CD14-positive monocyte (primary cell): ENCODE measurements at regions not wholly inside any gene's neighbourhood (a gene's known extent, or its start where the extent isn't known, plus 50 kb on each side); places are given as distances from the start of the nearest gene placed in this dataset.

Source experiments
- DNase-seq, 3 donors: peaks; one replicate each; pipeline ENCODE4 v3.0.0-alpha.2; 2011 to 2022
- H2AFZ ChIP-seq: 2 replicates; pipeline ENCODE4 v1.6.0; 2012; ENCODE audit warnings: mild to moderate bottlenecking, low read depth, low read length, inconsistent platforms; ENCODE audit not compliant: insufficient read depth, poor library complexity, severe bottlenecking
- H3K27ac ChIP-seq, 2 donors: 1 replicate in 1 of 2; 2 replicates in 1 of 2; pipeline ENCODE4 v1.5.1; 2012 to 2013; ENCODE audit warnings: low read length in 2 of 2, control low read depth in 1 of 2, inconsistent platforms in 1 of 2, low read depth in 1 of 2, mild to moderate bottlenecking in 1 of 2
- H3K27me3 ChIP-seq, 2 donors: one replicate each; pipeline versions ENCODE4 v1.6.0 to v1.6.1; 2011 to 2013; ENCODE audit warnings: low read length in 2 of 2; ENCODE audit not compliant: control insufficient read depth in 2 of 2, insufficient read depth in 2 of 2
- H3K36me3 ChIP-seq, 2 donors: replicated peaks in 1 of 2; 1 replicate in 1 of 2; 2 replicates in 1 of 2; pipeline versions ENCODE4 v1.5.1 to v1.6.1; 2012 to 2013; ENCODE audit warnings: low read length in 2 of 2, control low read depth in 1 of 2, inconsistent platforms in 1 of 2, mild to moderate bottlenecking in 1 of 2; ENCODE audit not compliant: insufficient read depth in 2 of 2, control insufficient read depth in 1 of 2
- H3K4me1 ChIP-seq, 2 donors: 1 replicate in 1 of 2; 2 replicates in 1 of 2; pipeline versions ENCODE4 v1.5.1 to v1.6.1; 2012 to 2013; ENCODE audit warnings: low read length in 2 of 2, control low read depth in 1 of 2, inconsistent platforms in 1 of 2, mild to moderate bottlenecking in 1 of 2, moderate library complexity in 1 of 2; ENCODE audit not compliant: insufficient read depth in 2 of 2, control insufficient read depth in 1 of 2
- H3K4me2 ChIP-seq: replicated peaks from 2 replicates; pipeline ENCODE3; 2012; ENCODE audit warnings: low read length, moderate library complexity, mild to moderate bottlenecking; ENCODE audit not compliant: poor library complexity, severe bottlenecking; ENCODE audit errors: extremely low read depth
- H3K4me3 ChIP-seq, 3 experiments: fragments of 200-600 bp in 1 of 3; sonication (generic) in 1 of 3; replicated peaks in 1 of 3; 1 replicate in 2 of 3; 2 replicates in 1 of 3; pipeline ENCODE4 v1.5.1; 2011 to 2013; ENCODE audit warnings: low read length in 3 of 3, mild to moderate bottlenecking in 3 of 3, control low read depth in 2 of 3, low read depth in 2 of 3, inconsistent platforms in 1 of 3, moderate library complexity in 1 of 3
- H3K79me2 ChIP-seq: 2 replicates; pipeline ENCODE4 v1.6.0; 2012; ENCODE audit warnings: mild to moderate bottlenecking, control low read depth, inconsistent platforms, low read length, moderate library complexity; ENCODE audit not compliant: insufficient read depth
- H3K9ac ChIP-seq: 2 replicates; pipeline ENCODE4 v1.6.0; 2017; ENCODE audit warnings: low read length, mild to moderate bottlenecking; ENCODE audit not compliant: insufficient read depth, poor library complexity, severe bottlenecking
- H3K9me3 ChIP-seq, 2 donors: replicated peaks in 1 of 2; 1 replicate in 1 of 2; 2 replicates in 1 of 2; pipeline versions ENCODE4 v1.5.1 to v1.6.1; 2012 to 2013; ENCODE audit warnings: low read length in 2 of 2, control low read depth in 1 of 2; ENCODE audit not compliant: control insufficient read depth in 1 of 2, insufficient read depth in 1 of 2
- H4K20me1 ChIP-seq: 2 replicates; pipeline ENCODE4 v1.6.0; 2012; ENCODE audit warnings: mild to moderate bottlenecking, low read length, control low read depth, moderate library complexity; ENCODE audit not compliant: insufficient read depth
- H3K27ac Mint-ChIP-seq, 7 donors: one replicate each; pipeline ENCODE4 v1.8.0; 2020; ENCODE audit warnings: mild to moderate bottlenecking in 7 of 7, mixed read lengths in 7 of 7, moderate library complexity in 6 of 7, inconsistent platforms in 2 of 7
- H3K27me3 Mint-ChIP-seq, 3 donors: one replicate each; pipeline ENCODE4 v1.8.0; 2021 to 2022; ENCODE audit warnings: low read depth in 3 of 3, mild to moderate bottlenecking in 3 of 3, mixed read lengths in 3 of 3, moderate library complexity in 3 of 3, inconsistent platforms in 1 of 3
- H3K36me3 Mint-ChIP-seq, 2 donors: one replicate each; pipeline ENCODE4 v1.8.0; 2020; ENCODE audit warnings: mixed read lengths in 2 of 2, inconsistent platforms in 1 of 2, mild to moderate bottlenecking in 1 of 2
- H3K4me1 Mint-ChIP-seq: one replicate; pipeline ENCODE4 v1.8.0; 2020; ENCODE audit warnings: mild to moderate bottlenecking, mixed read lengths
- H3K4me3 Mint-ChIP-seq, 2 donors: one replicate each; pipeline ENCODE4 v1.8.0; 2020; ENCODE audit warnings: mild to moderate bottlenecking in 2 of 2, mixed read lengths in 2 of 2, moderate library complexity in 1 of 2
- H3K9me3 Mint-ChIP-seq, 7 donors: one replicate each; pipeline ENCODE4 v1.8.0; 2020 to 2022; ENCODE audit warnings: mixed read lengths in 7 of 7, mild to moderate bottlenecking in 6 of 7, moderate library complexity in 6 of 7, inconsistent platforms in 2 of 7
- WGBS: methylation state at CpG from one replicate; pipeline ENCODE4 v1.1.5; 2013; ENCODE audit warnings: missing lambda C conversion rate; ENCODE audit not compliant: insufficient coverage; 5-methylcytosine and 5-hydroxymethylcytosine counted together
- intact Hi-C, 2 donors: fragments of 100-400 bp; cut with micrococcal nuclease; formaldehyde crosslinking; loops; one replicate each; pipeline versions ENCODE4 v1.15.0 to v1.15.1; 2023
- TF ChIP-seq, protein P1 (sequence below): fragments of 200-600 bp; IDR thresholded peaks from one replicate; pipeline ENCODE4 v1.8.0; 2022; ENCODE audit warnings: antibody characterized with exemption, mild to moderate bottlenecking

- 100% methylated on average over 1 of the region's 6 CpGs for WGBS
- no peak overlapping the region for H3K4me3 Mint-ChIP-seq
- H3K36me3 ChIP-seq = no peaks in the 10 kb centered on the region
Measured at GRCh38 chr7:68484731-68485130, 1113.5 kb upstream of the AUTS2 start.

DNA sequence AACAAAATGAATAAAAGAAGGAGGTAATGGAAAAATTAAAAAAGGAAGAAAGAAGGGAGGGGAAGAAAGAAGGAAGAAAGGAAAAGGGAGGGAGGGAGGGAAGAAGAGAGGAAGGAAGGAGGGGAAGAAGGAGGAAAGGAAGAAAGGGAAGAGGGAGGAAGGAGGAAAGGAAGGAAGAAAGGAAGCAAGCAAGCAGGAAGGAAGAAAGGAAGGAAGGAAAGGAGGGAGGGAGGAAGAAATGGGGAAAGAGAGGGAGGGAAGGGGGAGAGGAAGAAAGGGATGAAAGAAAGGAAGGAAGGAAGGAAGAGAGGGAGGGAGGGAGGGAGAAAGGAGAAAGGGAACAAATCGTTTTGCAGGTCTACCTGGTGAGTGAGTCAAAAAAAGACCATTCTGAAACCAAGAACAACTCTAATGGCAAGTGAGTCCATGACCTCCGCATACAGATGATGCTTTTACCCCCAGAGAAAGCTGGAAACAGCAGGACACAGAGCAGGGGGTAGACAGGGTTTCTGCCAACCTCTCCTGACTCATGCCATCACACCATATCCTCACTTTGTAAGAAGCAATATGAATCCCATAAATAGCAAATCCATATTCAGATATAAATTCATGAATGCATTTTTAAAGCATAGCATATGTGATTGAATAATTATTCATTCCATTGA is 1112.9 kb upstream of the AUTS2 start:
- Mint-ChIP-seq H3K4me3 (no peak overlapping the region), H3K27ac (no peak overlapping the region), H3K36me3 (no peaks in the 10 kb centered on the region), H3K9me3 (peaks cover 9 to 29% (median 22%) of the 10 kb centered on the region in 7 donors), H3K27me3 (peaks cover 0 to 1% (median 0%) of the 10 kb centered on the region in 3 donors), H3K4me1 (no peaks in the 10 kb centered on the region)
- H4K20me1 ChIP-seq = no peaks in the 10 kb centered on the region
- TF ChIP-seq, protein P1, sequence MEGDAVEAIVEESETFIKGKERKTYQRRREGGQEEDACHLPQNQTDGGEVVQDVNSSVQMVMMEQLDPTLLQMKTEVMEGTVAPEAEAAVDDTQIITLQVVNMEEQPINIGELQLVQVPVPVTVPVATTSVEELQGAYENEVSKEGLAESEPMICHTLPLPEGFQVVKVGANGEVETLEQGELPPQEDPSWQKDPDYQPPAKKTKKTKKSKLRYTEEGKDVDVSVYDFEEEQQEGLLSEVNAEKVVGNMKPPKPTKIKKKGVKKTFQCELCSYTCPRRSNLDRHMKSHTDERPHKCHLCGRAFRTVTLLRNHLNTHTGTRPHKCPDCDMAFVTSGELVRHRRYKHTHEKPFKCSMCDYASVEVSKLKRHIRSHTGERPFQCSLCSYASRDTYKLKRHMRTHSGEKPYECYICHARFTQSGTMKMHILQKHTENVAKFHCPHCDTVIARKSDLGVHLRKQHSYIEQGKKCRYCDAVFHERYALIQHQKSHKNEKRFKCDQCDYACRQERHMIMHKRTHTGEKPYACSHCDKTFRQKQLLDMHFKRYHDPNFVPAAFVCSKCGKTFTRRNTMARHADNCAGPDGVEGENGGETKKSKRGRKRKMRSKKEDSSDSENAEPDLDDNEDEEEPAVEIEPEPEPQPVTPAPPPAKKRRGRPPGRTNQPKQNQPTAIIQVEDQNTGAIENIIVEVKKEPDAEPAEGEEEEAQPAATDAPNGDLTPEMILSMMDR = no peak
- H3K27me3 ChIP-seq = no peaks in the 10 kb centered on the region
- intact Hi-C loops = no loop called here
- H3K9ac ChIP-seq = no peak overlapping the region
- no peak overlapping the region for H3K27ac ChIP-seq
- no peak overlapping the region for H2AFZ ChIP-seq
- no peaks in the 10 kb centered on the region for H3K36me3 ChIP-seq
- 80% methylated on average over 1 of the region's 2 CpGs for WGBS
- H3K79me2 ChIP-seq = no peaks in the 10 kb centered on the region
- DNase-seq = no peak
- no peak overlapping the region for H3K4me2 ChIP-seq
- no peak overlapping the region for H3K4me3 ChIP-seq
- H3K9me3 ChIP-seq = peaks cover 39 to 41% of the 10 kb centered on the region in 2 donors
- H3K4me1 ChIP-seq = no peaks in the 10 kb centered on the region

More at GRCh38 chr7:68484731-68485130, 1113.5 kb upstream of the AUTS2 start:
- H3K9me3 ChIP-seq = peaks cover 35 to 38% of the 10 kb centered on the region in 2 donors
- H3K36me3 Mint-ChIP-seq = no peaks in the 10 kb centered on the region
- H3K4me2 ChIP-seq = no peak overlapping the region
- peaks cover 0 to 1% (median 0%) of the 10 kb centered on the region in 3 donors for H3K27me3 Mint-ChIP-seq
- intact Hi-C loops = no loop called here
- TF ChIP-seq, protein P1 = no peak
- no peaks in the 10 kb centered on the region for H4K20me1 ChIP-seq
- no peaks in the 10 kb centered on the region for H3K4me1 ChIP-seq
- no peak overlapping the region for H2AFZ ChIP-seq
- no peak overlapping the region for H3K4me3 ChIP-seq
- H3K4me1 Mint-ChIP-seq = no peaks in the 10 kb centered on the region
- H3K9ac ChIP-seq = no peak overlapping the region
- no peak overlapping the region for H3K27ac Mint-ChIP-seq
- no peak for DNase-seq
- no peaks in the 10 kb centered on the region for H3K79me2 ChIP-seq
- no peak overlapping the region for H3K27ac ChIP-seq
- H3K9me3 Mint-ChIP-seq = peaks cover 9 to 27% (median 19%) of the 10 kb centered on the region in 7 donors
- no peaks in the 10 kb centered on the region for H3K27me3 ChIP-seq
